ENCODE measurements at regions not wholly inside any gene's neighbourhood (a gene's known extent, or its start where the extent isn't known, plus 50 kb on each side); places are given as distances from the start of the nearest gene placed in this dataset.

GRCh38 chr6:93784794-93785693 is 365.7 kb upstream of the EPHA7 start:
- TF ChIP-seq EZH2 (IDR thresholded peaks at IDR 0.05; ENCODE audit: low read depth) (no peak), CTCF (conservative IDR thresholded peaks at IDR 0.05) (no peak)
